GM18519 (cell line): ENCODE measurements at regions not wholly inside any gene's neighbourhood (a gene's known extent, or its start where the extent isn't known, plus 50 kb on each side); places are given as distances from the start of the nearest gene placed in this dataset.
"Not testable (repeated sequence)": the region's sequence is repeated elsewhere in the genome, so short reads cannot be mapped to it uniquely, and the experiment has no call there.

Source experiments
- ATAC-seq: cut with Tn5 transposase; IDR thresholded peaks from one replicate; pipeline ENCODE4 v1.9.1; 2021; ENCODE audit warnings: mild to moderate bottlenecking, moderate library complexity; ENCODE audit not compliant: unreplicated experiment, low FRiP score

DNA sequence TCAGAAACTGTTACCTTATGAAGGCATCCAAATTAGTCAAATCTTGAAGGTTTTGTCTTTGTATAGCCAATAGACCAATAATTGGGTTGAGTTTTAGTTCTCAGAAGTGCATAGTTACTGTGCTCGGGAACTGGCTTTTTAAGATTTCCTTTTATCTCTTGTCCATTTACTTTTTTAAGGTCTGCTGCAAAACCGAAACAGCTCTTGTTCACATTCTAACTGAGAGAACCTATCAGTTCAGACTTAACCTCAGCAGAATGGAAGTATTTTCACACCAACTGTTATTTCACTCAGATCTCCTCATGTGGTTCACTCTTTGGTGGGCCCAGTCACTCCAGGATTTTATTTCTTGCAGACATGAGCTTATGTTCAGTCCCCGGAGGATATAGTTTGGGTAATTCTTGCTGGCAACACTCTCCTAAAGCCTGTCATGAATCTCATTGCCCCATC lies 55.5 kb downstream of the TPBG start:
- peak; percentile 86 for ATAC-seq

DNA sequence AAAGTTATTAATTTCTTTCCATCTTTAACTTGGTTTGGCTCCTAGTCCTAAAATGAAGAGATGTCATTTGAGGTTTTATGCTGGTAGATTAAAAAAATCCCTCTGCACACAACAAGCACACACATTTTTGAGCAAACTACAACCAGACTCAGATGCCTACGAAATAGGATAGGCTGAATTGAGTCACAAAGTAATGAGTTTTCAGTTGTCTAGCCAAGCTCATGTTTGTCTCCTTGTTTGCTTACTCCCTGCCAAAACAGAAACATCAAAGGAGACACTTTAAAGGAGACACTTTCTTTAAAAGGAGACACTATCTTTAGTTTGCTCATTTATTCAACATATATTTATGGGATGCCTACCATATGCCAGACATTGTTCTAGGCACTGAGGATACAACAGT lies 56.2 kb downstream of the TPBG start:
- no peak for ATAC-seq

DNA sequence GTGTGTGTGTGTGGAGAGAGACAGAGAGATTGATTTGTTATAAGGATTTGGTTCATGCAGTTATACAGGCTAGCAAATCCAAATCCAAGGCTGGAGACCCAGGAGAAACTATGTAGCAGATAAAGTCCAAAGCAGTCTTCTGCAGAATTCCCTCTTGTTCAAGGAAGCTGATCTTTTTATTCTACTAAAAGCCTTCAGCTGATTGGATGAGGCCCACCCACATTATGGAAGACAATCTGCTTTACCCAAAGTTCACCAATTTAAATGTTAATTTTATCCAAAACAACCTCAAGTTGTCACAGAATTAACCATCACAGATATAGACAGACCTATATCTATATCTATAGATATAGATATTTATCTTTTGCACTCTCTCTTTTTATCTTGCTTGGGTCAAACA lies 67.0 kb downstream of the TPBG start:
- no peak for ATAC-seq

DNA sequence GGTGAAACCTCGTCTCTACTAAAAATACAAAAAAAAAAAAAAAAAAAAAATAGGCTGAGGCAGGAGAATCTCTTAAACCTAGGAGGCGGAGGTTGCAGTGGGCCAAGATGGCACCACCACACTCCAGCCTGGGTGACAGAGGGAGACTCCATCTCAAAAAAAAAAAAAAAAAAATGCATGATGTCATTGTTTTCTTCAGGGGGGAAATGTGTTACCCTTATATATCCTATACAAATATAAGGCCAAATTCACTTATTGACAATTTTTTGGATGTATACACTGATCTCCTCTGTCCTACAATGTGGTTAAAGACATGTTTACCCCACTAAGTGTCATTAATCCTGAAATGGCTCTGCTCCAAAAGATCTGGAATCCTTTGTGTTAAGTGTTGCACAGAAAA lies 73.1 kb downstream of the TPBG start:
- ATAC-seq = no peak

DNA sequence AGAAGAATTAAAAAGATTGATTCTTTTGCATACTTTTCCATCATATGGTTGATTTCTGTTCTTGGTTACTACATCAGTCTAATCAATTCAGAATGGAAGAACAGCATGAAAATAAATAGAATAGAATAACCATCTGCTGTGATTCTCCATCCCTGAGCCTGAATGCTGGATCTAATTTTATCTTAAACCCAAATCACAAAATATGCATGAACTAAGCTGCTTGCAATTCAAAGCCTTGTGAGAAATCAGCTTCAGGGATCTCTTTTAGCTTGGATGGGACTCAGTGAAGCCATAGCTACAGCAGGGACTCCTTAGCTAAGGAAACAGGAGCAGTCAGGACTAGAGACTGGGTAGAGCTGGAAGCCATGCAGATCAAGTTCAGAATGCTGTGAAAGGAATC lies 74.1 kb downstream of the TPBG start:
- no peak for ATAC-seq

DNA sequence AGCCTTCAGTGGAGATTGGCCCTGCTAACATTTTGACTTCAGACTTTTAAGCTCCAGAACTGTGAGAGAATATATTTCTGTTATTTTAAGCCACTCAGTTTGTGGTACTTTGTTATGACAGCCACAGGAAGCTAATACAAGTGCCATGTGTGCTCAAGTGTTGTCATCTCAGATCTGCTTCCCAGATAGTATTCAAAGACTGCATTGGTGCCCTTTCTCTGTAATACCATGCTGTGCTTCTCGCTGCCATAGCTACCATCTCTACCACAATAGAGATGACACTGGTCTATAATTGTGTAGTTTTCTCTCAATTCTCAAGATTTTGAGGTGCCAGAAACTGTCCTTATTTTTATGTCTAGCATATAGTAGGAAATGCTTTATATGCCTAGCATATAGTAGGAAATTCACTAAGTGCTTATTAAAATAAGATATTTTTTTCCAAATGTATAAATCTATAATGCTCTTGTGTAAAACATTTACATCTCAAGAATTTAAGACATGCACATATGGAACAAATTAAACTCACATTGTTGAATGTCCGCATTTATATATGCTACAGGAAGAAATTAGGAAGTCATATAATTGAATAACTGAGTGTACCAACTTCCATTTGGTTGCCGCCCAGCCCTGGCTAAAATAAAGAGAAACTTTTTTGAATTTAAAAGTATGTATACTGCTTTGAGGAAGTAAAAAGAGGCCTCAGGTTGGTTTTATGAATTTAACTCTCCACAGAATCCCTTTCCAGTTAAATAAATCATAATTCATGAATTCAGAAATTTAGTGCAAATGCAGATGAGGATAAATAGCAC lies 77.6 kb downstream of the TPBG start:
- no peak for ATAC-seq

DNA sequence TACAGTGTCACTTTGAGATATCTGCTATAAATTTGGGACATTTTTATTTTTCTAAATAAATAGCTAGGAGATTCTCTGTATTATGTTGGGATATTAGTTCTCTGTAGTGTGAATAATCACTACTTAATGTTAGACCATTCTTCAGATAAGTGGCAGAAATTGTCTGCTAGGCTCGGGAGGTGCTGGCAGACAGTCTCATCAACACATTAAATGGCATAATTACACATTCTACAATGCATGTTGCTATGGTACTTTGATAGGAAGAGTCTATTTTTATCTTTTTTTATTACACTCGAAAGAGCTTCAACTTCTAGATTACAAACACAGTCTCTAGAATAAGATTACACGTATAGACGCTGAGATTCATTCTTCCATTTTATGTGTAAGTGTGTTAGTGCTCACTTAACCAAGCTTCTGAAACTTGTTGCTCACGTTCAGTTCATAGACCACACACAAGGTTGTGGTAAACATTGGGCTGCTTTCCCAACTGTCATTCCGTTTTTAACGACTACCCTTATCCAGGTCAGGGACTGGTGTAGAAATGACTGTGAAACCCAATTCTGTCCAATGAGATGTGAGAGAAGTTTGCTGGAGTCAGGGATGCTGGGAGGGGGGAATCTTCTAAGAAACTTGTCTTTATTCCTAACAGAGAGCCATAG lies 78.6 kb downstream of the TPBG start:
- ATAC-seq = no peak

DNA sequence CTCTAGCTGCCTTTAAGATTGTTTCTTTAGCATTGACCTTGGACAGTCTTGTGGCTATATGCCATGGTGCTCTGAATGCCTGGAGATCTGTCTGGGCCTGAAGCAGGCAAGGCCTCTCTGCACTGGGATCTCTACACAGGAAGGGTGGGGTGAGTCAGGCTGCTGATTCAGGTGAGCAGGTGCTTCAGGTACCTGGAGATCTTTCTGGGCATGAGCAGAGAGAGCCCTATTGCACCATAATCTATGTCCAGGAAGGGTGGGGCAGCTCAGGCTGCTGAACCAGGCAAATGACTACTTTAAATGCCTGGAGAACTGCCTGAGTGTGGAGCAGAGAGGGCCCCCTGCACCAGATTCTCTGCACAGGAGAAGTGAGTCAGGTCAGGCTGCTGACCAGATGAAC lies 94.5 kb downstream of the TPBG start:
- no peak for ATAC-seq

DNA sequence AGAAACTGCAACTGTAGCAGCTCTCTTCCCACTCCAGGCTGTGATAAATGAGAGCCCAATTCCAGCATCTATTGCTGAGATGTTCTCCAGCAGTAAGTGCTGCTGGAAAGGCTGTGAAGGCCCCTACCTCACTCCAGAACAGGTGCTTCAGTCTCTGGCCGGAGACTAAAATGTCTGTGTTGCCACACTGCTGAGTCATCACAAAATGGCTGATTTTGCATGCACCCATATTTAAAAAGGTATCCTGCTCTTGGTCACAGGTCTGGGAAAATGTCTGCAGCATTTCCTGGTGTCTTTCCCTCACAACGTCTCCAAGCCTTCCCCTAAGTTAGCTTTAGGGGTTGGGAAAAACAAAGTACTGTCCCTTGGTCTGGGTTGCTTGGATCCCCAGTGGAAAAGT lies 95.1 kb downstream of the TPBG start:
- no peak for ATAC-seq

DNA sequence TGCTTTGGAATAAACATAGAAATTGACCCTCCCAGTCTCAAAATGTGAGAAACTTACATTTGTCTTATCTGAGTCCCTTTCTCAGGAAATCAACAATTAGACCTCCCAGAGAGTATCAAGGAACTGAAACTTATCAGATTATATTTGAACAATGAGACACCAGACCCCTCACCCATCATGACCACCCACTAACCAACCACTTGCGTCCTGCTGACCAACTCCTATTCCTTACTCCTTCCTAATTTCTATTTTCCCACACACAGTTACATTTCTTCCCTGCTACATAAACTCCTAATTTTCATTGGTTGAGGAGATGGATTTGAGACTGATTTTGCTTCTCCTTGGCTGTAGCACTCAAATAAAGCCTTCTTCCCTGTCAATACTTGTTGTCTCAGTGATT lies 97.9 kb downstream of the TPBG start:
- no peak for ATAC-seq

DNA sequence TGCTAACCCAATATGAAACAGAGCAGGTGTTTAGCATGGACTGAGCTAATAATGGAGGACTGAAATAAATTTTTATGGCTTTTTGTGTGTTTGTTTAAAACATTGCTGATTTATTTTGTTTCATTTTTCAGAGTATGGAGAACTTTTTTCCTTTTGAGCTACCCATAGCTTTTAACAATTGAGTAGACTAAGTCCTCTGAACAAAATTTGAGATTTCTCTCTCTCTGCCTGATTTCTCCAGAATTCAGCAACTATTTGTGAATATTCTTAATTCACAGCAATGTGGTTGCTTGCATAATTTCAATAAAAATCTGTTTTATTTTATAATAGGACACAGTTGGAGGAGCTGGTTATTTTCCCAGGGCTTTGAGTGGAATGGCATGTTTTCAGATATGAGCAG lies 103.7 kb downstream of the TPBG start:
- ATAC-seq = no peak

DNA sequence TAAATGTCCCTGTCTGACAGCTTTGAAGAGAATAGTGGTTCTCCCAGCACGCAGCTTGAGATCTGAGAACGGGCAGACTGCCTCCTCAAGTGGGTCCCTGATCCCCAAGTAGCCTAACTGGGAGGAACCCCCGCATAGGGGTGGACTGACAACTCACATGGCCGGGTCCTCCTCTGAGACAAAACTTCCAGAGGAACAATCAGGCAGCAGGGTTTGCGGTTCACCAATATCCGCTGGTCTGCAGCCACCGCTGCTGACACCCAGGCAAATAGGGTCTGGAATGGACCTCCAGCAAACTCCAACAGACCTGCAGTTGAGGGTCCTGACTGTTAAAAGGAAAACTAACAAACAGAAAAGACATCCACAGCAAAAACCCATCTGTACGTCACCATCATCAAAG lies 106.5 kb downstream of the TPBG start:
- ATAC-seq = not testable (repeated sequence)

DNA sequence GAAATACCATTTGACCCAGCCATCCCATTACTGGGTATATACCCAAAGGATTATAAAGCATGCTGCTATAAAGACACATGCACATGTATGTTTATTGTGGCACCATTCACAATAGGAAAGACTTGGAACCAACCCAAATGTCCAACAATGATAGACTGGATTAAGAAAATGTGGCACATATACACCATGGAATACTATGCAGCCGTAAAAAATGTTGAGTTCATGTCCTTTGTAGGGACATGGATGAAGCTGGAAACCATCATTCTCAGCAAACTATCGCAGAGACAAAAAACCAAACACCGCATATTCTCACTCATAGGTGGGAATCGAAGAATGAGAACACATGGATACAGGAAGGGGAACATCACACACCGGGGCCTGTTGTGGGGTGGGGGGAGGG lies 111.5 kb downstream of the TPBG start:
- not testable (repeated sequence) for ATAC-seq

DNA sequence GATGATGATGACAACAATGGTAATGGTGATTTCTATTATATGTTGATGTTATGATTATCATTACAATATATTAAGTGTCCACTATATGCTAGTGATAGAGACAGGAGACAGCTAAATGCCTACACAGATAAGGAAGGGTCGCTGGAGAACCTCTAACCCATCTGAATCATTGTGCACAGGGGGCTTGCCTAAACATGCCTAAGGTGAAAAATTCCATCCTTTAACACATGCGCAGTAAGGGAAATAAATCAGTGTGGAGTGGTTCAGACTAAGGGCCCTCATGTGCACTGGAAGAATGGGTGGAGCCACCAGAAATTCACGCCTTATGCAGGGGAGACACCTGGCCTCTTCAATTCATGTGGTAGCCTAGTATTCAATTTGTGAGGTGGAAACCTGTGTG lies 120.4 kb downstream of the TPBG start:
- no peak for ATAC-seq

DNA sequence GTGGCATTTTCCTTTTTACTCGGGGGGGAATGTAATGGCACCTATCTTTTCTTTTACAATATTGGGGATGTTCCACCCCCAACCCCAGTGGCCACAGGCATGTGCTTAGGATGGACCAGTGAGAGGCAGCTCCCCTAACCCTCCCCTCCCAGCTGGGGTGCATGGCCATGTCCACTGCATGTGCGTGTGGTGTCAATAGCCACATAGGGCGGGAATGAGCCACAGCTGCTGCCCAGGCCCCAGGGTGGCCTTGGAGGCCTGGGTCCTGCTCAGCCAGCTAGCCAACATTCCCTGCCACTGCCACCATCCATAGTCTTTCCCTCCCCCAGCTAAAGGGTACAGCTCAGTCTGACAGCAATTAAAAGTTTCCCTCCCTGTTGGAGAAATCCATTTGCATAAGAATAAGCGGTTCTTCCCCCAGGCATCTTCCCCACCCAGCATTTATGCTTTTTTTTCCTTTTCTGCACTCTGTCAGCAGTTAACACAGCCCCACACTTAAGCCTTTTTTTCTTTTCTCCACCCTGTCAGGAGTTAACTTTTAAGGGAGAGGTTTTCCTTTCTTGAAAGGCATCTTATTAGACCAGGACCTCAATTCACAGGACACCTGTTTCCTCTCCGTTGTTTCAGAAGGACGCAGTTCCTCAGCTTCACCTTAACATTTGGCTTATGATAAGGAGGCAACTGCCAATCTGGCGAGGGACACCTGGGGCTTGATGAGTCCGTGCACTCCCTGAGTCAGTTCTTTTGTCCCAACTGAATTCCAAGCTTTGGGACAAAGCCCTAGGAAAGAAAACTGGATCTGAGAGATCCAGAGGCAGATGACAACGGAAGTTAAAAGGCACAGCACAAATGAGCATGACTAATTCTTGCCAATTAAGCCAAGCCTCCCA lies 121.4 kb downstream of the TPBG start:
- no peak for ATAC-seq

DNA sequence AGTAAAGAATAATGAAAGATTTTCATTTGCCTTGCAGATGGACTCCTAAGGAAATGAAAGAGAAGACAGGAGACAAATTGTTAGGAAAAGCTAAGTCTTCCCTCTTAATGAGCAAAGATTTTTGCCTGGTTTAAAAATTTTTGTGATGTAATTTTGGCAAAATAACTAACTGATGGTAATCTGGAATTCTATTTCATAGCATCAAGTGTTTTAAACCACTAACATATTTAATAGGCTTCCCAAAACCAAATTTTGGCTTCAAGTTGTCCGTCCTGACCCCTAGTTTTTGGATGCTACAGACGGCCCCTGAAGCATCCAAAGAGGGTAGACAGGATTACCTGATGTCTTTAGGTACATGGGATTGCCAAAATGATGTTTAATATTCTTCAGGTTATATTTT lies 124.3 kb downstream of the TPBG start:
- ATAC-seq = no peak

DNA sequence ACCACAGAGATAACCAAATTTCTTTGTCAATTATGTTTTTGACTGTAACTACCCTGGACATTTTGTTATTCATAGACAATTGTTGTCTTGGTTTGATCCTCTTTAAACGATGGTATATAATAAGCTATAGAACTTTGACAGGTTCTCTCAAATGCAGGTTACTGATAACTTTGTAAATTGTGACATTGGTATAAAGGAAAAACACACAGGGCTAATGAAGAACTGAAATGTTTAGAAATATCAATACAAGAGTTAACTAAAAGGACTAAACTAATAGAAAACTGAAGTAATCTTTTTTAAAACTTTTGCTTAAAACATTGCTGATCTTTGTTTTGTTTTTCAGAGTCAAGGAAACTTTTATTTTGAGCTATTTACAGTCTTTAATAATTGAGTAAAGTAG lies 124.8 kb downstream of the TPBG start:
- no peak for ATAC-seq

DNA sequence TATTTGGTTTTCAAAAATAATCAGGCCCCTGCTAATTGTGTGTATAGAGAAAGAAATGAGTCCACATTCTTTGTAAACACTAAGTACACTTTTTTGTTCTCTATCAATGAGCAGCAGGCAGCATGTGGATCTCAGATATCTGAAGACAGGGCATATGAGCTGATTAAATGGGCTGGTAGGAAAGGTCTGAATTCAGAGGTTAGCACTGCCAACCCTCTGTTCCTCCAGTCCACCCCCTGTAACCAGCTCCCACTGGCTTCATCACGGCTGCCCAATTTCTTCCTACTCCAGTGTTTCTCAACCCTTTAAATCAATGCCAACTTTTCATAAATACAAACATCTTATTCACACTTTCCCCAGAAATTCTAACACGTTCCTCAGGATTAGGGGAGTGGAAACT lies 128.5 kb downstream of the TPBG start:
- no peak for ATAC-seq

DNA sequence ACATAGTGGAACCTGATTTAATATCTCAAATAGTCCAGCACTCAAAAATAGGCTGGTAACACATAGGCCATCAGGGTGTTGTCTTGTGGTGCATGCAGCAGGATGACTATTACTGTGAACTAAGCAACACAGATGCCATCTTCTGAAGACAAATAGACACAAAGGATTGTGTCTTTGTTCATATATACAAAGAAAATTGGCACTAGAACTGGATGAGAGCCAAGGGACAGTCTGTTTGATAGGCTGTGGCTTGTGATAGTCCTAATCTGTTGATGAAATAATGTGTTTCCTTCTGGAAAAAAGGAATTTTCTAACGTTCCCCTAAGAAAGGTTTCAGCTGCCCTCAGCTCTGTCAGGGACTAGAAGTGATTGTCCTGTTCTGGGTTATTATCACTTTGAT lies 129.8 kb downstream of the TPBG start:
- no peak for ATAC-seq

DNA sequence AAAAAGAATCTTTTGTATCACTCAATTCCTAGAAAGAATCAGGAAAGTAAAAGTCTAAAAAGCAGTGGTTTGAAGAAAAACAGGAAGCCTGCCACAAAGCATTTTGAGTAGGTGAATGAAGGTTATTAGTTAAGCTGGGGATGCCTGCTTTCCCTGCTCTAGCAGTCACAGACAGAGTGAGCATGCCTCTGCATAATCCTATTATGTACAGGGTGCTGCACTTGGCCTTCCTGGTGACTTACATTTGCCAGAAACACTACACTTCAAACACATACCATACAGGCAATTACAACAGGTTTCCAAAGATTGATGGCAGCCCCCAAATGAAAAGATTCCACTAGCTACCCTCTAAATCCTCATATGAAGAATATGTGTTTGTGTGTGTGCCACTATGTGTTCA lies 130.8 kb downstream of the TPBG start:
- no peak for ATAC-seq

DNA sequence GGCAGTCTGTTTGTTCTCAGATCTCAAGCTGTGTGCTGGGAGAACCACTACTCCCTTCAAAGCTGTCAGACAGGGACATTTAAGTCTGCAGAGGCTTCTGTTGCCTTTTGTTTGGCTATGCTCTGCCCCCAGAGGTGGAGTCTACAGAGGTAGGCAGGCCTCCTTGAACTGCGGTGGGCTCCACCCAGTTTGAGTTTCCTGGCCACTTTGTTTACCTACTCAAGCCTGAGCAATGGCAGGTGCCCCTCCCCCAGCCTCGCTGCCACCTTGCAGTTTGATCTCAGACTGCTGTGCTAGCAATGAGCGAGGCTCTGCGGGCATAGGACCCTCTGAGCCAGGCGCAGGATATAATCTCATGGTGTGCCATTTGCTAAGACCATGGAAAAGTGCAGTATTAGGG lies 138.3 kb downstream of the TPBG start:
- not testable (repeated sequence) for ATAC-seq
